IMR-90 (cell line): ENCODE measurements at regions not wholly inside any gene's neighbourhood (a gene's known extent, or its start where the extent isn't known, plus 50 kb on each side); places are given as distances from the start of the nearest gene placed in this dataset.

ENCODE experiments used
- ATAC-seq: fragments of 200-7000 bp; cut with Tn5 transposase; 2 replicates; pipeline ENCODE4 v1.9.1; 2020; ENCODE audit warnings: low read depth, mild to moderate bottlenecking, moderate library complexity
- BruUV-seq: library from RNA; stranded (reverse); fragments of 400-500 nt; replicated peaks from 2 replicates; lab custom pipeline; 2021; lab: Mats Ljungman, UMichigan
- CTCF ChIA-PET: fragments of 300-600 bp; formaldehyde crosslinking; extraction: SDS; loops from one replicate; lab custom pipeline; 2021; ENCODE audit warnings: antibody characterized with exemption; lab: Yijun Ruan, JAX
- POLR2A ChIA-PET: fragments of 300-600 bp; sonication (Branson Sonifier 250); formaldehyde crosslinking; loops from one replicate; lab custom pipeline; 2022; ENCODE audit warnings: antibody characterized with exemption; ENCODE audit not compliant: unreplicated experiment; lab: Charles Lee
- DNase-seq: peaks from one replicate; pipeline ENCODE4 v3.0.0; 2013
- H2AFZ ChIP-seq: replicated peaks from 2 replicates; pipeline ENCODE3; 2013; ENCODE audit warnings: low read length, mild to moderate bottlenecking; ENCODE audit not compliant: poor library complexity
- H2AK5ac ChIP-seq: 2 replicates; pipeline ENCODE4 v1.6.1; 2013; ENCODE audit warnings: low read depth, low read length, inconsistent platforms
- H2AK9ac ChIP-seq: replicated peaks from 2 replicates; pipeline ENCODE3; 2013; ENCODE audit warnings: mild to moderate bottlenecking, low read depth, low read length, moderate library complexity; ENCODE audit not compliant: poor library complexity
- H2BK120ac ChIP-seq: 2 replicates; pipeline ENCODE4 v1.6.1; 2013; ENCODE audit warnings: low read depth, low read length, inconsistent platforms
- H2BK15ac ChIP-seq: 3 replicates; pipeline ENCODE4 v1.6.1; 2013; ENCODE audit warnings: low read depth, low read length, inconsistent platforms
- H2BK20ac ChIP-seq: 2 replicates; pipeline ENCODE4 v1.6.1; 2013; ENCODE audit warnings: low read depth, mild to moderate bottlenecking, inconsistent platforms, low read length, moderate library complexity
- H2BK5ac ChIP-seq: 2 replicates; pipeline ENCODE4 v1.6.1; 2013; ENCODE audit warnings: mild to moderate bottlenecking, low read depth, low read length, inconsistent platforms; ENCODE audit not compliant: poor library complexity, severe bottlenecking
- H3K14ac ChIP-seq: replicated peaks from 2 replicates; pipeline ENCODE4 v1.6.1; 2013; ENCODE audit warnings: low read depth, low read length, inconsistent platforms
- H3K18ac ChIP-seq: 2 replicates; pipeline ENCODE4 v1.6.1; 2013; ENCODE audit warnings: low read depth, low read length, control low read depth
- H3K23ac ChIP-seq: 2 replicates; pipeline ENCODE4 v1.6.1; 2013; ENCODE audit warnings: low read depth, low read length, inconsistent platforms
- H3K27ac ChIP-seq: 2 replicates; pipeline ENCODE4 v1.5.1; 2013; ENCODE audit warnings: mild to moderate bottlenecking, control low read depth, low read length; ENCODE audit not compliant: insufficient read depth
- H3K27me3 ChIP-seq: 2 replicates; pipeline ENCODE4 v1.6.1; 2013; ENCODE audit warnings: low read length; ENCODE audit not compliant: control insufficient read depth, insufficient read depth
- H3K36me3 ChIP-seq: 2 replicates; pipeline ENCODE4 v1.6.1; 2013; ENCODE audit warnings: low read length, mixed read lengths; ENCODE audit not compliant: control insufficient read depth, insufficient read depth
- H3K4ac ChIP-seq: 2 replicates; pipeline ENCODE4 v1.6.1; 2013; ENCODE audit warnings: low read depth, low read length, inconsistent platforms
- H3K4me1 ChIP-seq: 2 replicates; pipeline ENCODE4 v1.6.1; 2013; ENCODE audit warnings: low read length, mixed read lengths; ENCODE audit not compliant: control insufficient read depth, insufficient read depth
- H3K4me2 ChIP-seq: 2 replicates; pipeline ENCODE4 v1.6.1; 2013; ENCODE audit warnings: low read depth, mild to moderate bottlenecking, control low read depth, low read length, moderate library complexity
- H3K4me3 ChIP-seq: 2 replicates; pipeline ENCODE4 v1.5.1; 2013; ENCODE audit warnings: low read depth, mild to moderate bottlenecking, control low read depth, low read length, moderate library complexity; ENCODE audit not compliant: insufficient read depth
- H3K56ac ChIP-seq: 2 replicates; pipeline ENCODE4 v1.6.1; 2013; ENCODE audit warnings: low read length, inconsistent platforms; ENCODE audit not compliant: insufficient read depth; ENCODE audit errors: extremely low read depth
- H3K79me1 ChIP-seq, 2 experiments: 2 replicates each; pipeline ENCODE4 v1.6.1; 2013; ENCODE audit warnings: low read length in 2 of 2, inconsistent platforms in 1 of 2, low read depth in 1 of 2
- H3K9ac ChIP-seq: 2 replicates; pipeline ENCODE4 v1.6.1; 2013; ENCODE audit warnings: low read depth, low read length, control low read depth
- H3K9me1 ChIP-seq: 2 replicates; pipeline ENCODE4 v1.6.1; 2013; ENCODE audit warnings: low read length, inconsistent platforms; ENCODE audit not compliant: insufficient read depth
- H3K9me3 ChIP-seq: 2 replicates; pipeline ENCODE4 v1.6.1; 2013; ENCODE audit warnings: low read length; ENCODE audit not compliant: control insufficient read depth, insufficient read depth
- H4K20me1 ChIP-seq: 2 replicates; pipeline ENCODE4 v1.6.1; 2013; ENCODE audit warnings: low read length, inconsistent platforms; ENCODE audit not compliant: insufficient read depth
- H4K5ac ChIP-seq: 2 replicates; pipeline ENCODE4 v1.6.1; 2013; ENCODE audit warnings: mild to moderate bottlenecking, low read depth, low read length, control low read depth
- H4K8ac ChIP-seq, 2 experiments: 2 replicates each; pipeline ENCODE4 v1.6.1; 2013; ENCODE audit warnings: low read depth in 2 of 2, low read length in 2 of 2, control low read depth in 1 of 2, inconsistent platforms in 1 of 2
- H4K91ac ChIP-seq: 2 replicates; pipeline ENCODE4 v1.6.1; 2013; ENCODE audit warnings: low read depth, low read length, inconsistent platforms; ENCODE audit not compliant: insufficient read depth
- FOS ChIP-seq: fragments of 150-350 bp; IDR thresholded peaks from 2 replicates; pipeline ENCODE4 v1.6.1; 2016; ENCODE audit warnings: low read depth, low read length
- POLR2A ChIP-seq: IDR thresholded peaks from 2 replicates; pipeline ENCODE4 v1.6.1; 2012; ENCODE audit warnings: mild to moderate bottlenecking, low read depth, low read length
- RFX5 ChIP-seq: IDR thresholded peaks from 2 replicates; pipeline ENCODE4 v1.8.0; 2012; ENCODE audit warnings: low read depth, mild to moderate bottlenecking, low read length, moderate library complexity
- WGBS, 2 experiments: methylation state at CpG; one replicate each; pipeline versions ENCODE4 v1.1.5 to v1.1.7; 2013; ENCODE audit warnings: missing lambda C conversion rate in 2 of 2; ENCODE audit not compliant: insufficient read length in 1 of 2; ENCODE audit errors: extremely low coverage in 2 of 2; 5-methylcytosine and 5-hydroxymethylcytosine counted together
- dilution Hi-C: fragments of 300-500 bp; cut with HindIII; formaldehyde crosslinking; loops from one replicate; pipeline ENCODE4 v1.14.3; 2018; ENCODE audit warnings: low sequenced_read_pairs; ENCODE audit not compliant: unreplicated experiment
- in situ Hi-C: fragments of 300-500 bp; cut with MboI; formaldehyde crosslinking; loops from 3 replicates; pipeline ENCODE4 v1.14.3; 2019; ENCODE audit warnings: low sequenced_read_pairs, inconsistent platforms, mixed read lengths
- intact Hi-C: fragments of 100-400 bp; cut with micrococcal nuclease; formaldehyde crosslinking; loops from 2 replicates; pipeline ENCODE4 v1.10.0; 2022

DNA sequence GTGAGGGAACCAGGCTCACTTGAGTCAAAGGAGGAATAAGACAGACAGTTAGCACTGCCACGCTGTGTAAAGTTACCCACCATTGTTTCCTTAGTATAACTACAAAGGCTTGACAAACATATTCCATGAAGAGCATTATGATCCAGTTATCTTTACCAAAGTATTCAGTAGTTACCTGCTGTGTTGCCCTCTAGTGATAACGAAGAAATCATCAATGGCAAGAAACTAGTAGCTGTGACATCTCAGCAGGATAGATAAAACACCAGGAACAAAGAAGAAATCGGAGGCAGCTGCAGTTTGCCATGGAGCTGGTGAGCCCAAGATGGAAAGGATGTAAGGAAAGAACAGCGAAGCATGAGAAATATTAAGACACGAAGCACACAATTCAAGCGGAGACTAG lies 215.3 kb upstream of the FSHR start:
- Histone ChIP-seq H3K9me3 (peaks cover 7% of the 10 kb centered on the region), H2BK120ac (no peak overlapping the region), H4K20me1 (no peaks in the 10 kb centered on the region), H2AK9ac (no peak overlapping the region), H2AFZ (no peak overlapping the region), H3K4me1 (no peaks in the 10 kb centered on the region), H3K27me3 (no peaks in the 10 kb centered on the region), H3K4ac (no peak overlapping the region), H4K5ac (no peak overlapping the region), H3K9ac (no peak overlapping the region), H2BK15ac (no peak overlapping the region), H3K27ac (no peak overlapping the region), H2AK5ac (no peak overlapping the region), H2BK5ac (no peak overlapping the region), H3K23ac (no peak overlapping the region), H3K18ac (no peak overlapping the region), H3K79me1 (no peaks in the 10 kb centered on the region), H3K4me3 (no peak overlapping the region), H3K4me2 (no peak overlapping the region), H3K56ac (no peak overlapping the region), H3K9me1 (no peaks in the 10 kb centered on the region), H4K91ac (no peak overlapping the region), H2BK20ac (no peak overlapping the region), H4K8ac (no peak overlapping the region), H3K36me3 (no peaks in the 10 kb centered on the region), H3K14ac (no peak overlapping the region)
- TF ChIP-seq POLR2A (no peak), FOS (no peak), RFX5 (no peak)
- intact Hi-C loops (no loop called here), in situ Hi-C loops (no loop called here), dilution Hi-C loops (no loop called here)
- POLR2A ChIA-PET: no interaction called here
- CTCF ChIA-PET: no interaction called here
- ATAC-seq (no peak), DNase-seq (no peak)
- BruUV-seq: no TSS peak
- no CpG with 5 or more reads among the region's 6 CpGs for WGBS, 2 experiments
